SH-SY5Y (cell line): ENCODE measurements at regions not wholly inside any gene's neighbourhood (a gene's known extent, or its start where the extent isn't known, plus 50 kb on each side); places are given as distances from the start of the nearest gene placed in this dataset.

Experiments used
- GATA2 ChIP-seq: IDR thresholded peaks from 2 replicates; pipeline ENCODE4 v1.6.1; 2011; ENCODE audit warnings: mild to moderate bottlenecking, low read depth, low read length
- GATA3 ChIP-seq: IDR thresholded peaks from 2 replicates; pipeline ENCODE4 v1.6.1; 2011; ENCODE audit warnings: low read depth, mild to moderate bottlenecking, low read length, moderate library complexity

DNA sequence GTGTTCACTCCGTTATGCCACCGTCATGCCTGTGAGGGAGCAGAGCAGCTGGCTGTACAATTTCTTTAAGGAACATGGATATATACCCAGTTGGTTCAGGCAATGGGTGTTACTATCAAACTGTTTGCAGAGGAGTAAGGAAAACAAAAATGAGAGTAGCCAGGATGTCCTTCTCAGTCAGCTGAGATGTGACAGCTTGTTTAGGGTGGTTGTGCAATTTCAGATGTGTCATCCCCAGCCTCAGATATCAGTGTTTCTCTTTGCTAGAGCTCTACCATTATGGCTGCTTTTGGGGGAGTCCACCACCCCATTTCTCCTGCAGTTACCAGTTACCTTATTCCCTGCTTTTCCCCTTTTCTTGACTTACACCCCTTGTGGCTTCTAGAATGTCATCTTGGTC, 135.2 kb upstream of the SLC24A2 start:
- TF ChIP-seq GATA2: no peak
- no peak for TF ChIP-seq GATA3
